Urothelium cell line (cell line): ENCODE measurements at regions not wholly inside any gene's neighbourhood (a gene's known extent, or its start where the extent isn't known, plus 50 kb on each side); places are given as distances from the start of the nearest gene placed in this dataset.
A peak's percentile ranks its signal among the peaks of the same experiment; 100 is the strongest.

Source experiments
- DNase-seq: peaks from one replicate; pipeline ENCODE4 v3.0.0; 2011; ENCODE audit warnings: low spot score, mixed read lengths
- FAIRE-seq: peaks from 2 replicates; lab custom pipeline; 2011; peaks lifted over from hg19 to GRCh38; lab: Jason Lieb, UNC

- DNase-seq = no peak
- FAIRE-seq = no peak
These were observed 50.3 kb downstream of the PLXNA1 start for GRCh38 chr3:127033171-127033570.

- no peak for DNase-seq
- no peak for FAIRE-seq
These were observed 50.9 kb downstream of the PLXNA1 start for GRCh38 chr3:127033786-127034185.

GRCh38 chr3:127034195-127034989 lies 51.5 kb downstream of the PLXNA1 start:
- no peak for FAIRE-seq
- DNase-seq = no peak

GRCh38 chr3:127034990-127035652 lies 52.2 kb downstream of the PLXNA1 start:
- FAIRE-seq (no peak), DNase-seq (no peak)

- peak; percentile 50 for FAIRE-seq
- DNase-seq = peak; percentile 89
These were observed 52.8 kb downstream of the PLXNA1 start for GRCh38 chr3:127035677-127036076.

- FAIRE-seq (no peak), DNase-seq (no peak)
These were observed 53.5 kb downstream of the PLXNA1 start for GRCh38 chr3:127036209-127037020.

GRCh38 chr3:127037021-127037400 lies 54.1 kb downstream of the PLXNA1 start:
- no peak for DNase-seq
- FAIRE-seq = no peak

- FAIRE-seq (no peak), DNase-seq (no peak)
These were observed 54.5 kb downstream of the PLXNA1 start for GRCh38 chr3:127037418-127037841.

- DNase-seq (no peak), FAIRE-seq (no peak)
These were observed 55.1 kb downstream of the PLXNA1 start for GRCh38 chr3:127037971-127038446.

GRCh38 chr3:127038466-127038865 lies 55.6 kb downstream of the PLXNA1 start:
- DNase-seq = no peak
- no peak for FAIRE-seq

GRCh38 chr3:127038923-127039581 lies 56.1 kb downstream of the PLXNA1 start:
- FAIRE-seq (no peak), DNase-seq (no peak)

GRCh38 chr3:127039719-127040118 lies 56.8 kb downstream of the PLXNA1 start:
- DNase-seq (no peak), FAIRE-seq (no peak)

- FAIRE-seq (no peak), DNase-seq (no peak)
These were observed 57.3 kb downstream of the PLXNA1 start for GRCh38 chr3:127040216-127040615.

- DNase-seq (no peak), FAIRE-seq (no peak)
These were observed 58.4 kb downstream of the PLXNA1 start for GRCh38 chr3:127041264-127041820.

GRCh38 chr3:127041933-127042332 lies 59.0 kb downstream of the PLXNA1 start:
- no peak for DNase-seq

GRCh38 chr3:127042634-127043033 lies 59.7 kb downstream of the PLXNA1 start:
- DNase-seq (no peak), FAIRE-seq (no peak)

More at GRCh38 chr3:127041933-127042332, 59.0 kb downstream of the PLXNA1 start:
- FAIRE-seq = no peak

- peak; percentile 27 for FAIRE-seq
- DNase-seq = peak; percentile 82
These were observed 60.2 kb downstream of the PLXNA1 start for GRCh38 chr3:127043041-127043641.

- DNase-seq (peak; percentile 37), FAIRE-seq (no peak)
These were observed 61.0 kb downstream of the PLXNA1 start for GRCh38 chr3:127043731-127044510.

- no peak for FAIRE-seq
- DNase-seq = peak; percentile 66
These were observed 62.1 kb downstream of the PLXNA1 start for GRCh38 chr3:127044996-127045395.
